Prostate gland (tissue), 2 donors: ENCODE measurements at regions not wholly inside any gene's neighbourhood (a gene's known extent, or its start where the extent isn't known, plus 50 kb on each side); places are given as distances from the start of the nearest gene placed in this dataset.

Source experiments
- POLR2AphosphoS5 ChIP-seq: sonication (generic); formaldehyde crosslinking; IDR thresholded peaks from one replicate; pipeline ENCODE4 v1.6.1; 2017; ENCODE audit warnings: antibody characterized with exemption
- TF ChIP-seq, protein P1 (sequence below), 4 experiments: fragments of 200-600 bp in 2 of 4; fragments of 450-650 bp in 2 of 4; sonication (generic) in 2 of 4; IDR thresholded peaks; 1 replicate in 3 of 4; 2 replicates in 1 of 4; pipeline ENCODE4 v1.5.1; 2016 to 2019; ENCODE audit warnings: antibody characterized with exemption in 4 of 4, mild to moderate bottlenecking in 2 of 4, moderate library complexity in 2 of 4

DNA sequence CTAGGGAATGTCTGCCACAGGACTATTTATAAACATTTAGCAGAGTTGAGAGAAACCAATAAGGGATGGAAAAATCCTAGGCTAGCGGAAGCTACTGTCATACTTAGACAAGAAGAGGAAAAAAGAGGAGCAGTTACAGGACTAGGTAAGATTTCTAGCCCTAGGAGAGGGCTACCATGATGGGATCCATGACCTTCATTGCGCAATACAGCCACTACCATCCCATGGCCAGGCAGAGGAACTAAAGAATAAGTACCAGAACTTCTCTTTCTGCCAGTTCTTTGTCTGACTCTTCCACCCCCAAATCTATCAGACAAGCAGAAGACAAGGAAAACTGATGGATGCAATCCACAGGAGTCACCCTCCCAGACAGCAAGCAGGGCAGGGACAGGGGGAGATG lies 417.0 kb upstream of the CHST9 start:
- TF ChIP-seq, protein P1, sequence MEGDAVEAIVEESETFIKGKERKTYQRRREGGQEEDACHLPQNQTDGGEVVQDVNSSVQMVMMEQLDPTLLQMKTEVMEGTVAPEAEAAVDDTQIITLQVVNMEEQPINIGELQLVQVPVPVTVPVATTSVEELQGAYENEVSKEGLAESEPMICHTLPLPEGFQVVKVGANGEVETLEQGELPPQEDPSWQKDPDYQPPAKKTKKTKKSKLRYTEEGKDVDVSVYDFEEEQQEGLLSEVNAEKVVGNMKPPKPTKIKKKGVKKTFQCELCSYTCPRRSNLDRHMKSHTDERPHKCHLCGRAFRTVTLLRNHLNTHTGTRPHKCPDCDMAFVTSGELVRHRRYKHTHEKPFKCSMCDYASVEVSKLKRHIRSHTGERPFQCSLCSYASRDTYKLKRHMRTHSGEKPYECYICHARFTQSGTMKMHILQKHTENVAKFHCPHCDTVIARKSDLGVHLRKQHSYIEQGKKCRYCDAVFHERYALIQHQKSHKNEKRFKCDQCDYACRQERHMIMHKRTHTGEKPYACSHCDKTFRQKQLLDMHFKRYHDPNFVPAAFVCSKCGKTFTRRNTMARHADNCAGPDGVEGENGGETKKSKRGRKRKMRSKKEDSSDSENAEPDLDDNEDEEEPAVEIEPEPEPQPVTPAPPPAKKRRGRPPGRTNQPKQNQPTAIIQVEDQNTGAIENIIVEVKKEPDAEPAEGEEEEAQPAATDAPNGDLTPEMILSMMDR (IDR thresholded peaks at IDR 0.05) = no peak
- no peak for TF ChIP-seq POLR2AphosphoS5
